ENCODE measurements at regions not wholly inside any gene's neighbourhood (a gene's known extent, or its start where the extent isn't known, plus 50 kb on each side); places are given as distances from the start of the nearest gene placed in this dataset.

DNA sequence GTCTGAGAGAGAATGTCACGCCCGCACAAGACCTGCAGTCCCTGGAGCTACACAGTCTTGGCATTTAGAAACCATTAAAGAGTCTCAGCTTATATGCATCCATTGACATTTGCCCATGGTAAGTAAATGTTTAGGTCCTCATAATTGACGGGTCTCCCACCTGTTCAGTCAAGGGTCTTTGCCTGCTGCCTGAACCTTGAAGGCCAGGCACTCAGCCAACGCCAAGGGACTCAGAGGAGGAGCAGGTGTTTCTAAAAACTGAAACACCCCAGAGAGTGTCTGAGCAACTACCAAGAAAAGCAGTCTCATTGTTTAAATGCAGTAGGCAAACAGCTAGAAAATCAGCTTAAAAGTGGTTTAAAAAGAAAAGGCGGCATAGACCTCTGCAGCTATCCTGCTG, 264.7 kb upstream of the AKR1E2 start:
- Histone ChIP-seq H3K18ac (ENCODE audit: insufficient read length, low read depth, low read length) (no peak overlapping the region), H3K56ac (ENCODE audit: insufficient read length, low read depth, low read length) (no peak overlapping the region), H2AK5ac (ENCODE audit: insufficient read length, low read length) (no peak overlapping the region), H3K14ac (ENCODE audit: insufficient read depth, low read length) (no peak overlapping the region), H3K9me3 (ENCODE audit: control insufficient read depth, low read depth, low read length) (no peaks in the 10 kb centered on the region), H3K4ac (ENCODE audit: low read depth, low read length) (no peak overlapping the region), H2AFZ (ENCODE audit: low read length) (no peak overlapping the region), H4K91ac (ENCODE audit: insufficient read length, low read depth, low read length) (no peak overlapping the region), H2BK5ac (ENCODE audit: insufficient read length, low read length) (no peak overlapping the region), H3K4me2 (ENCODE audit: insufficient read depth, insufficient read length, low read length) (no peak overlapping the region), H3K79me1 (ENCODE audit: insufficient read depth, low read depth, low read length, poor library complexity, severe bottlenecking) (no peaks in the 10 kb centered on the region), H2BK15ac (ENCODE audit: low read depth, low read length) (no peak overlapping the region), H4K20me1 (ENCODE audit: control insufficient read depth, insufficient read depth, insufficient read length) (no peaks in the 10 kb centered on the region), H3K23me2 (ENCODE audit: insufficient read length, low read depth, low read length, poor library complexity, severe bottlenecking) (no peaks in the 10 kb centered on the region), H4K8ac (replicated peaks; ENCODE audit: insufficient read length, low read depth, low read length) (no peak overlapping the region), H2BK20ac (ENCODE audit: low read depth, low read length, poor library complexity, severe bottlenecking) (no peak overlapping the region), H3K27me3 (ENCODE audit: insufficient read depth, low read length) (no peaks in the 10 kb centered on the region), H4K5ac (ENCODE audit: insufficient read length, low read depth, low read length) (no peak overlapping the region), H2BK12ac (ENCODE audit: insufficient read length, low read depth, low read length) (no peak overlapping the region), H3K23ac (ENCODE audit: insufficient read length, low read depth, low read length) (no peak overlapping the region), H3K79me2 (ENCODE audit: insufficient read depth, low read length) (no peaks in the 10 kb centered on the region), H3K9ac (ENCODE audit: extremely low read depth, insufficient read length, low read length) (no peak overlapping the region), H3K4me1 (ENCODE audit: insufficient read depth, low read length) (no peaks in the 10 kb centered on the region), H3K27ac (ENCODE audit: insufficient read length, low read depth, low read length) (no peak overlapping the region), H3T11ph (ENCODE audit: low read length) (no peak overlapping the region), H2BK120ac (ENCODE audit: low read depth, low read length, poor library complexity, severe bottlenecking) (no peak overlapping the region)
- WGBS (ENCODE audit: extremely low coverage, insufficient read length, low lambda C conversion rate) = no CpG with 5 or more reads among the region's 5 CpGs
- no peak overlapping the region for H3K4me3 Mint-ChIP-seq
- peaks cover under 1 to 2% of the 10 kb centered on the region in 2 experiments for H3K4me1 Mint-ChIP-seq
- H3K27ac Mint-ChIP-seq = no peak overlapping the region
- no peak for DNase-seq
- H3K9me3 Mint-ChIP-seq = no peaks in the 10 kb centered on the region
- H3K36me3 Mint-ChIP-seq (ENCODE audit: insufficient read depth in 1 of 3, low read depth in 3 of 3) = no peaks in the 10 kb centered on the region
- H3K27me3 Mint-ChIP-seq (ENCODE audit: low read depth) = no peaks in the 10 kb centered on the region
- TF ChIP-seq, protein P1, sequence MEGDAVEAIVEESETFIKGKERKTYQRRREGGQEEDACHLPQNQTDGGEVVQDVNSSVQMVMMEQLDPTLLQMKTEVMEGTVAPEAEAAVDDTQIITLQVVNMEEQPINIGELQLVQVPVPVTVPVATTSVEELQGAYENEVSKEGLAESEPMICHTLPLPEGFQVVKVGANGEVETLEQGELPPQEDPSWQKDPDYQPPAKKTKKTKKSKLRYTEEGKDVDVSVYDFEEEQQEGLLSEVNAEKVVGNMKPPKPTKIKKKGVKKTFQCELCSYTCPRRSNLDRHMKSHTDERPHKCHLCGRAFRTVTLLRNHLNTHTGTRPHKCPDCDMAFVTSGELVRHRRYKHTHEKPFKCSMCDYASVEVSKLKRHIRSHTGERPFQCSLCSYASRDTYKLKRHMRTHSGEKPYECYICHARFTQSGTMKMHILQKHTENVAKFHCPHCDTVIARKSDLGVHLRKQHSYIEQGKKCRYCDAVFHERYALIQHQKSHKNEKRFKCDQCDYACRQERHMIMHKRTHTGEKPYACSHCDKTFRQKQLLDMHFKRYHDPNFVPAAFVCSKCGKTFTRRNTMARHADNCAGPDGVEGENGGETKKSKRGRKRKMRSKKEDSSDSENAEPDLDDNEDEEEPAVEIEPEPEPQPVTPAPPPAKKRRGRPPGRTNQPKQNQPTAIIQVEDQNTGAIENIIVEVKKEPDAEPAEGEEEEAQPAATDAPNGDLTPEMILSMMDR (conservative IDR thresholded peaks at IDR 0.05) = no peak
